Peyer's patch (tissue), 4 donors: ENCODE measurements at regions not wholly inside any gene's neighbourhood (a gene's known extent, or its start where the extent isn't known, plus 50 kb on each side); places are given as distances from the start of the nearest gene placed in this dataset.

ENCODE experiments used
- DNase-seq, 3 donors: peaks; one replicate each; pipeline ENCODE4 v3.0.0-alpha.2; 2017 to 2019
- H3K27ac ChIP-seq, 4 donors: fragments of 200-600 bp; sonication (generic); one replicate each; pipeline ENCODE4 v1.5.1; 2016 to 2019
- H3K27me3 ChIP-seq, 2 donors: fragments of 200-600 bp; sonication (generic); one replicate each; pipeline ENCODE4 v1.5.1; 2019
- H3K36me3 ChIP-seq, 3 donors: fragments of 200-600 bp; sonication (generic); one replicate each; pipeline ENCODE4 v1.5.1; 2016 to 2019
- H3K4me1 ChIP-seq, 4 donors: fragments of 200-600 bp; sonication (generic); one replicate each; pipeline ENCODE4 v1.5.1; 2016 to 2019
- H3K4me3 ChIP-seq, 4 donors: fragments of 200-600 bp; sonication (generic); 1 replicate in 3 of 4; 2 replicates in 1 of 4; pipeline ENCODE4 v1.5.1; 2016 to 2019; ENCODE audit warnings: mild to moderate bottlenecking in 1 of 4
- H3K9me3 ChIP-seq, 4 donors: fragments of 200-600 bp; sonication (generic); one replicate each; pipeline ENCODE4 v1.5.1; 2016 to 2019; ENCODE audit warnings: mild to moderate bottlenecking in 1 of 4
- CTCF ChIP-seq, 6 experiments: fragments of 450-650 bp in 4 of 6; fragments of 200-600 bp in 2 of 6; sonication (generic) in 1 of 6; IDR thresholded peaks; one replicate each; pipeline ENCODE4 v1.5.1; 2017 to 2019; ENCODE audit warnings: antibody characterized with exemption in 6 of 6, mild to moderate bottlenecking in 3 of 6, moderate library complexity in 1 of 6
- POLR2A ChIP-seq, 2 donors: fragments of 450-650 bp; IDR thresholded peaks; one replicate each; pipeline ENCODE4 v1.5.1; 2017; ENCODE audit warnings: antibody characterized with exemption in 2 of 2, mild to moderate bottlenecking in 2 of 2, moderate library complexity in 2 of 2

DNA sequence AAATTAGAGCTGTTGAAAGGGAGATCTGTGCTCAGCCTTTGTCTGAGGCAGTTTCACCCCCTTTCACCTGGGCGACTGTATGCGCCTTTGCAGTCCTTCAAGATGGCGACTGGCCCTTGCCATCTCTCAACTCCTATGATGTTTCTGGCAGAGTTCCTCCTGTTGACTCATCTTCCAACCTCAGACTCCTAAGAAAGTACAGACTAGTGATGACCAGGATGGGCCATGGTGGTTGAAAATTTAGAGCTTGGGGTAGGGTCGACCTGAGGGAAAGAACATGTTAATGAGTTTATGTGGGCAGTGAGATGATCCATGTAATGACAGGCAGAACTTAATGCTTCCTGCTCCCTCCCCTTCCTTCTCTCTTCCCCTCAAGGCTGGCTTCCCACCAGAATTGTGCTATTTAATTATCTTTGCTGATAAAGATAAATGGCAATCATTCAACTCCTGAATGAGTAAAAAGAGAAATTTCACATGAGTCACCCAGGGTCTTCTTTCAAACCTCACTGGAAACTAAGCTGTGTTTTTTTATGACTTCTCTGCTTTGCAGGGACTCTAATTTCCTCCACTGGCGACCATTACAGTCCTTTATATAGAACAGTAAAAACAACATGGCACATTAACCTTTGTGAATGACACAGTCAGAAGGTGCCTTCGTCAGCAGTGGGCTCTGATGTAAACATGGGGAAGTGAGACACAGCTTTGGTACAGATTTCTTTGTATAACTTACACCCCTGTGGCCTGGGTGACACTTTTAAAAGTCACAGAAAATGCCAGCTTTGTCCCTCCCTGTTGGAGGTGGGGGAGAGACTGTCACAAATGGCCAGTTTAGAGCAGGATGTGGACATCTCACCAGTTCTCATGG lies 103.5 kb downstream of the SCP2D1 start:
- H3K27me3 ChIP-seq = no peaks in the 10 kb centered on the region
- no peak for DNase-seq
- H3K4me1 ChIP-seq = no peaks in the 10 kb centered on the region
- no peaks in the 10 kb centered on the region for H3K9me3 ChIP-seq
- no peaks in the 10 kb centered on the region for H3K36me3 ChIP-seq
- no peak overlapping the region for H3K4me3 ChIP-seq
- TF ChIP-seq POLR2A (IDR thresholded peaks at IDR 0.05) = no peak
- no peak for TF ChIP-seq CTCF (IDR thresholded peaks at IDR 0.05)
- H3K27ac ChIP-seq = no peak overlapping the region

DNA sequence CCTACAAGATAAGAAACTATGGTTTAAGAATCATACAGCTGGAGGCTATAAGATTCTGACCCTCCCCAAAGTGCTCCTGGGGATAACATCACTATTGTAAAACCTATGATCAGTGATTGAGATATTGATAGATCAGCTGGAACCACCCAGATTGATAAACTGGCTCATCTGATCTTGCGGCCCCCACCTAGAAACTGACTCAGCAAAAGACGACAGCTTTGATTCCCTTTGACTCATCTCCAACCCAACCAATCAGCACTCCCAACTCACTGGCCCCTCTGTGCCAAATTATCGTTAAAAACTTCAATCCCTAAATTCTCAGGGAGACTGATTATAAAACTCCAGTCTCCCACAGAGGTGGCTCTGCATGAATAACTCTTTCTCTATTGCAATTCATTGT lies 106.4 kb downstream of the SCP2D1 start:
- no peaks in the 10 kb centered on the region for H3K9me3 ChIP-seq
- H3K4me1 ChIP-seq = no peaks in the 10 kb centered on the region
- DNase-seq = no peak
- no peak for TF ChIP-seq CTCF (IDR thresholded peaks at IDR 0.05)
- no peak for TF ChIP-seq POLR2A (IDR thresholded peaks at IDR 0.05)
- H3K27ac ChIP-seq = no peak overlapping the region
- H3K36me3 ChIP-seq = no peaks in the 10 kb centered on the region
- H3K4me3 ChIP-seq = no peak overlapping the region
- H3K27me3 ChIP-seq = no peaks in the 10 kb centered on the region

DNA sequence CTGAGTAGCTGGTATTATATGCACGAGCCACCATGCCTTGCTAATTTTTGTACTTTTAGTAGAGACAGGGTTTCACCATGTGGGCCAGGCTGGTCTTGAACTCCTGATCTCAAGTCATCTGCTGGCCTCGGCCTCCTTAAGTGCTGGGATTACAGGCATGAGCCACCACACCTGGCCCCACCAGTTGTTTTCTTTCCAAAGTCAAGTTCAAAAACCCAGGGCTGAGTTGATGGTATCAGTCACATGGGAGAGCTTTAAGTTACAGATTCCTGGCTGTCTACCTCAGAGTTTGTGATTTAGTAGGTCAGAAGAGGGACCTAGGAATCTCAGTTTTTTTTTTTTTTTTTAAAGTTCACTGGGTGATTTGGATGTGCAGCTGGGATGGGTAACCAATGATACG lies 107.7 kb downstream of the SCP2D1 start:
- no peaks in the 10 kb centered on the region for H3K36me3 ChIP-seq
- no peaks in the 10 kb centered on the region for H3K27me3 ChIP-seq
- no peak overlapping the region for H3K4me3 ChIP-seq
- no peaks in the 10 kb centered on the region for H3K4me1 ChIP-seq
- TF ChIP-seq CTCF (IDR thresholded peaks at IDR 0.05) = no peak
- no peak for TF ChIP-seq POLR2A (IDR thresholded peaks at IDR 0.05)
- no peak for DNase-seq
- no peaks in the 10 kb centered on the region for H3K9me3 ChIP-seq
- no peak overlapping the region for H3K27ac ChIP-seq

- H3K9me3 ChIP-seq = no peaks in the 10 kb centered on the region
- no peaks in the 10 kb centered on the region for H3K4me1 ChIP-seq
- H3K36me3 ChIP-seq = no peaks in the 10 kb centered on the region
- TF ChIP-seq CTCF (IDR thresholded peaks at IDR 0.05) (no peak), POLR2A (IDR thresholded peaks at IDR 0.05) (no peak)
- H3K27me3 ChIP-seq = no peaks in the 10 kb centered on the region
- H3K27ac ChIP-seq = no peak overlapping the region
- no peak overlapping the region for H3K4me3 ChIP-seq
- DNase-seq = no peak
Measured at GRCh38 chr20:18922251-18922650, 108.7 kb downstream of the SCP2D1 start.

DNA sequence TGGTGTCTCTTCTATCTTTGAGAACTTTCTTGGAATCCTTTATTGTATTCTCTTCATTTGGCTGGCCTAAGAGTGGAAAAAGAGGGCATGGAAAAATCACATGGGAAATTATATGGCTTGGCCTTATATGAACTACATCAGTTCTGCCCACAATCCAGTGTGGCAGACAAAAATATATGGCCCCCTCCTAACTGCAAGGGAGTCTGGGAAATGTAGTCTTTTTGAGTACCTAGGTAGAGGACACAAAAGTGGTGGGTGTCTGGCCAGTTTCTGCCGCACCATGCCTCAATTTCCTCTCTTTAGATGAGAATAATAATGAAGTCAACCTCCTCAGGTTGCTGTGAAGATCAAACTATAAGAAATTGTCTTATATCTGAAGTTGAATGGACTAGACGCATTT lies 109.3 kb downstream of the SCP2D1 start:
- H3K4me1 ChIP-seq = no peaks in the 10 kb centered on the region
- no peak for TF ChIP-seq POLR2A (IDR thresholded peaks at IDR 0.05)
- TF ChIP-seq CTCF (IDR thresholded peaks at IDR 0.05) = no peak
- no peak overlapping the region for H3K4me3 ChIP-seq
- no peak overlapping the region for H3K27ac ChIP-seq
- DNase-seq = no peak
- H3K9me3 ChIP-seq = no peaks in the 10 kb centered on the region
- H3K36me3 ChIP-seq = no peaks in the 10 kb centered on the region
- no peaks in the 10 kb centered on the region for H3K27me3 ChIP-seq
